ENCODE measurements at regions not wholly inside any gene's neighbourhood (a gene's known extent, or its start where the extent isn't known, plus 50 kb on each side); places are given as distances from the start of the nearest gene placed in this dataset.

GRCh38 chr4:57971261-57971660, 861.1 kb upstream of the IGFBP7 start:
- BruUV-seq (replicated peaks) = no TSS peak
- DNase-seq (ENCODE audit: low spot score) (no peak), ATAC-seq (no peak), FAIRE-seq (no peak)
- H3K4me1 ChIP-seq (ENCODE audit: insufficient read depth, low read length) = no peaks in the 10 kb centered on the region
- no peaks in the 10 kb centered on the region for H3K79me2 ChIP-seq (ENCODE audit: insufficient read depth, low read length)
- intact Hi-C loops (cut with micrococcal nuclease; ENCODE audit: unreplicated experiment) = no loop called here
- no peak overlapping the region for H3K9ac ChIP-seq (ENCODE audit: insufficient read depth, low read depth, low read length)
- H3K27me3 ChIP-seq (ENCODE audit: control insufficient read depth in 1 of 2, insufficient read depth in 2 of 2, low read length in 2 of 2) = no peaks in the 10 kb centered on the region
- ChIA-PET CTCF (ENCODE audit: low intra/inter-chr PET ratio, low total read pairs) (no interaction called here), POLR2A (no interaction called here)
- H3K9me3 ChIP-seq (ENCODE audit: low read length) = peaks cover 45% of the 10 kb centered on the region
- H4K20me1 ChIP-seq (ENCODE audit: insufficient read depth, low read length) = no peaks in the 10 kb centered on the region
- no peak overlapping the region for H3K27ac ChIP-seq (ENCODE audit: extremely low read length, insufficient read depth, low read length)
- H2AFZ ChIP-seq (ENCODE audit: low read length) = no peak overlapping the region
- no peak overlapping the region for H3K4me3 ChIP-seq (replicated peaks in 1 of 3; ENCODE audit: insufficient read depth in 1 of 3, low read depth in 2 of 3, low read length in 3 of 3)
- H3K4me2 ChIP-seq (ENCODE audit: low read depth, low read length) = no peak overlapping the region
- in situ Hi-C loops (cut with HindIII; ENCODE audit: extremely low pct_ligation_motif_present, low pct_unique_long_range_greater_than_20kb) = no loop called here
- H3K36me3 ChIP-seq (replicated peaks in 1 of 2; ENCODE audit: control insufficient read depth in 1 of 2, insufficient read depth in 2 of 2, low read length in 2 of 2) = no peaks in the 10 kb centered on the region
- TF ChIP-seq, protein P1, sequence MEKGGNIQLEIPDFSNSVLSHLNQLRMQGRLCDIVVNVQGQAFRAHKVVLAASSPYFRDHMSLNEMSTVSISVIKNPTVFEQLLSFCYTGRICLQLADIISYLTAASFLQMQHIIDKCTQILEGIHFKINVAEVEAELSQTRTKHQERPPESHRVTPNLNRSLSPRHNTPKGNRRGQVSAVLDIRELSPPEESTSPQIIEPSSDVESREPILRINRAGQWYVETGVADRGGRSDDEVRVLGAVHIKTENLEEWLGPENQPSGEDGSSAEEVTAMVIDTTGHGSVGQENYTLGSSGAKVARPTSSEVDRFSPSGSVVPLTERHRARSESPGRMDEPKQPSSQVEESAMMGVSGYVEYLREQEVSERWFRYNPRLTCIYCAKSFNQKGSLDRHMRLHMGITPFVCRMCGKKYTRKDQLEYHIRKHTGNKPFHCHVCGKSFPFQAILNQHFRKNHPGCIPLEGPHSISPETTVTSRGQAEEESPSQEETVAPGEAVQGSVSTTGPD (CRISPR knock-in tag; IDR thresholded peaks at IDR 0.05) = no peak
- TF ChIP-seq ZNF790 (CRISPR knock-in tag; IDR thresholded peaks at IDR 0.05; ENCODE audit: borderline replicate concordance) = no peak
- TF ChIP-seq MED8 (CRISPR knock-in tag; IDR thresholded peaks at IDR 0.05; ENCODE audit: insufficient replicate concordance) = no peak

DNA sequence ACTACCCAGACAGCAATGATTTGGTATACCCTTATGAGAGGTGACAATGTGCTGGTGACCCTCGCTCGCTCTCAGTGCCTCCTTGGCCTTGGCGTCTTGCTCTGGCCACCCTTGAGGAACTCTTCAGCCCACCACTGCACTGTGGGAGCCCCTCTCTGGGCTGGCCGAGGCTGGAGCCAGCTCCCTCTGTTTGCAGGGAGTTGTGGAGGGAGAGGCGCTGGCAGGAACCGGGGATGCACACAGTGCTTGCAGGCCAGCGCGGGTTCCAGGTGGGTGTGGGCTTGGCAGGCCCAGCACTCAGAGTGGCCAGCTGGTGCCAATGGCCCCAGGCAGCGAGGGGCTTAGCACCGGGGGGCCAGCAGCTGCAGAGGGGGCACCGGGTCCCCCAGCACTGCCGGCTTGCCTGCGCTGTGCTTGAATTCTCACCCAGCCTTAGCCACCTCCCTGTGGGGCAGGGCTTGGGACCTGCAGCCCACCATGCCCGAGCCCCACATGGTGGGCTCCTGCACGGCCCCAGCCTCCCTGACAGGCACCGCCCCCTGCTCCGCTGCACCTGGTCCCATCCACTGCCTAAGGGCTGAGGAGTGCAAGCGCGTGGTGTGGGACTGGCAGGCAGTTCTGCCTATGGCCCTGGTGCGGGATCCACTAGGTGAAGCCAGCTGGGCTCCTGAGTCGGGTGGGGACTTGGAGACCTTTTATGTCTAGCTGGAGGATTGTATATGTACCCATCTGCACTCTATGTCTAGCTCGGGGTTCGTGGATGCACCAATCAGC, 857.0 kb upstream of the IGFBP7 start:
- Histone ChIP-seq H3K4me1 (ENCODE audit: insufficient read depth, low read length) (no peaks in the 10 kb centered on the region), H3K9me3 (ENCODE audit: low read length) (peaks cover 53% of the 10 kb centered on the region), H3K27me3 (ENCODE audit: control insufficient read depth in 1 of 2, insufficient read depth in 2 of 2, low read length in 2 of 2) (no peaks in the 10 kb centered on the region), H3K27ac (ENCODE audit: extremely low read length, insufficient read depth, low read length) (no peak overlapping the region), H3K4me3 (replicated peaks in 1 of 3; ENCODE audit: insufficient read depth in 1 of 3, low read depth in 2 of 3, low read length in 3 of 3) (no peak overlapping the region), H2AFZ (ENCODE audit: low read length) (no peak overlapping the region), H3K79me2 (ENCODE audit: insufficient read depth, low read length) (no peaks in the 10 kb centered on the region), H3K36me3 (replicated peaks in 1 of 2; ENCODE audit: control insufficient read depth in 1 of 2, insufficient read depth in 2 of 2, low read length in 2 of 2) (no peaks in the 10 kb centered on the region), H4K20me1 (ENCODE audit: insufficient read depth, low read length) (no peaks in the 10 kb centered on the region), H3K4me2 (ENCODE audit: low read depth, low read length) (no peak overlapping the region), H3K9ac (ENCODE audit: insufficient read depth, low read depth, low read length) (no peak overlapping the region)
- ChIA-PET CTCF (ENCODE audit: low intra/inter-chr PET ratio, low total read pairs) (no interaction called here), POLR2A (no interaction called here)
- intact Hi-C loops (cut with micrococcal nuclease; ENCODE audit: unreplicated experiment) (no loop called here), in situ Hi-C loops (cut with HindIII; ENCODE audit: extremely low pct_ligation_motif_present, low pct_unique_long_range_greater_than_20kb) (no loop called here)
- ATAC-seq (no peak), DNase-seq (ENCODE audit: low spot score) (no peak), FAIRE-seq (no peak)
- WGBS (ENCODE audit: low lambda C conversion rate) = 8% methylated on average over 4 of the region's 23 CpGs
- BruUV-seq (replicated peaks) = no TSS peak
- TF ChIP-seq BRCA1 (CRISPR knock-in tag; IDR thresholded peaks at IDR 0.05) = no peak
- no peak for TF ChIP-seq ZNF746 (CRISPR knock-in tag; IDR thresholded peaks at IDR 0.05)
- TF ChIP-seq NR2F1 (CRISPR knock-in tag; IDR thresholded peaks at IDR 0.05) = no peak
- TF ChIP-seq FOXJ3 (CRISPR knock-in tag; IDR thresholded peaks at IDR 0.05; ENCODE audit: borderline replicate concordance) = no peak
- TF ChIP-seq, protein P2, sequence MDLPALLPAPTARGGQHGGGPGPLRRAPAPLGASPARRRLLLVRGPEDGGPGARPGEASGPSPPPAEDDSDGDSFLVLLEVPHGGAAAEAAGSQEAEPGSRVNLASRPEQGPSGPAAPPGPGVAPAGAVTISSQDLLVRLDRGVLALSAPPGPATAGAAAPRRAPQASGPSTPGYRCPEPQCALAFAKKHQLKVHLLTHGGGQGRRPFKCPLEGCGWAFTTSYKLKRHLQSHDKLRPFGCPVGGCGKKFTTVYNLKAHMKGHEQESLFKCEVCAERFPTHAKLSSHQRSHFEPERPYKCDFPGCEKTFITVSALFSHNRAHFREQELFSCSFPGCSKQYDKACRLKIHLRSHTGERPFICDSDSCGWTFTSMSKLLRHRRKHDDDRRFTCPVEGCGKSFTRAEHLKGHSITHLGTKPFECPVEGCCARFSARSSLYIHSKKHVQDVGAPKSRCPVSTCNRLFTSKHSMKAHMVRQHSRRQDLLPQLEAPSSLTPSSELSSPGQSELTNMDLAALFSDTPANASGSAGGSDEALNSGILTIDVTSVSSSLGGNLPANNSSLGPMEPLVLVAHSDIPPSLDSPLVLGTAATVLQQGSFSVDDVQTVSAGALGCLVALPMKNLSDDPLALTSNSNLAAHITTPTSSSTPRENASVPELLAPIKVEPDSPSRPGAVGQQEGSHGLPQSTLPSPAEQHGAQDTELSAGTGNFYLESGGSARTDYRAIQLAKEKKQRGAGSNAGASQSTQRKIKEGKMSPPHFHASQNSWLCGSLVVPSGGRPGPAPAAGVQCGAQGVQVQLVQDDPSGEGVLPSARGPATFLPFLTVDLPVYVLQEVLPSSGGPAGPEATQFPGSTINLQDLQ (CRISPR knock-in tag; IDR thresholded peaks at IDR 0.05) = no peak
- no peak for TF ChIP-seq HIVEP1 (CRISPR knock-in tag; IDR thresholded peaks at IDR 0.05)
- TF ChIP-seq HOMEZ (CRISPR knock-in tag; IDR thresholded peaks at IDR 0.05; ENCODE audit: low read depth) = no peak
- TF ChIP-seq, protein P3, sequence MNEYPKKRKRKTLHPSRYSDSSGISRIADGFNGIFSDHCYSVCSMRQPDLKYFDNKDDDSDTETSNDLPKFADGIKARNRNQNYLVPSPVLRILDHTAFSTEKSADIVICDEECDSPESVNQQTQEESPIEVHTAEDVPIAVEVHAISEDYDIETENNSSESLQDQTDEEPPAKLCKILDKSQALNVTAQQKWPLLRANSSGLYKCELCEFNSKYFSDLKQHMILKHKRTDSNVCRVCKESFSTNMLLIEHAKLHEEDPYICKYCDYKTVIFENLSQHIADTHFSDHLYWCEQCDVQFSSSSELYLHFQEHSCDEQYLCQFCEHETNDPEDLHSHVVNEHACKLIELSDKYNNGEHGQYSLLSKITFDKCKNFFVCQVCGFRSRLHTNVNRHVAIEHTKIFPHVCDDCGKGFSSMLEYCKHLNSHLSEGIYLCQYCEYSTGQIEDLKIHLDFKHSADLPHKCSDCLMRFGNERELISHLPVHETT (CRISPR knock-in tag; conservative IDR thresholded peaks at IDR 0.05) = no peak

Measured in HepG2 (cell line).